ENCODE measurements at regions not wholly inside any gene's neighbourhood (a gene's known extent, or its start where the extent isn't known, plus 50 kb on each side); places are given as distances from the start of the nearest gene placed in this dataset.

- H3K27me3 ChIP-seq: no peaks in the 10 kb centered on the region
- H3K36me3 ChIP-seq: no peaks in the 10 kb centered on the region
- no peaks in the 10 kb centered on the region for H3K9me3 ChIP-seq
- no peak for TF ChIP-seq CTCF (IDR thresholded peaks at IDR 0.05)
- no peak for DNase-seq
- H3K4me1 ChIP-seq: peaks cover 9 to 10% of the 10 kb centered on the region in 2 donors
- intact Hi-C loops (cut with DNase I): no loop called here
- H3K27ac ChIP-seq: no peak overlapping the region
- no peak for ATAC-seq
- H3K4me3 ChIP-seq: no peak overlapping the region
These were observed 245.2 kb downstream of the KLF6 start for GRCh38 chr10:3539696-3540383.

GRCh38 chr10:3538656-3539531 lies 246.1 kb downstream of the KLF6 start:
- DNase-seq: peak; percentile 16 to 74 (median 50)
- Histone ChIP-seq H3K27ac (peak overlapping the region; percentile 42 to 81), H3K9me3 (no peaks in the 10 kb centered on the region), H3K27me3 (no peaks in the 10 kb centered on the region), H3K36me3 (no peaks in the 10 kb centered on the region), H3K4me3 (no peak overlapping the region), H3K4me1 (peaks cover 9 to 10% of the 10 kb centered on the region in 2 donors)
- no peak for TF ChIP-seq CTCF (IDR thresholded peaks at IDR 0.05)
- intact Hi-C loops (cut with DNase I): no loop called here
- peak; percentile 78 for ATAC-seq

- TF ChIP-seq CTCF (IDR thresholded peaks at IDR 0.05): no peak
- peak overlapping the region in 1 of 2 donors; percentile 42 for H3K27ac ChIP-seq
- no peaks in the 10 kb centered on the region for H3K27me3 ChIP-seq
- intact Hi-C loops (cut with DNase I): no loop called here
- DNase-seq (peak in 1 of 4 donors; percentile 14), ATAC-seq (peak; percentile 10)
- H3K4me1 ChIP-seq: peaks cover 9 to 10% of the 10 kb centered on the region in 2 donors
- H3K9me3 ChIP-seq: no peaks in the 10 kb centered on the region
- no peak overlapping the region for H3K4me3 ChIP-seq
- no peaks in the 10 kb centered on the region for H3K36me3 ChIP-seq
These were observed 246.7 kb downstream of the KLF6 start for GRCh38 chr10:3538291-3538655.

DNA sequence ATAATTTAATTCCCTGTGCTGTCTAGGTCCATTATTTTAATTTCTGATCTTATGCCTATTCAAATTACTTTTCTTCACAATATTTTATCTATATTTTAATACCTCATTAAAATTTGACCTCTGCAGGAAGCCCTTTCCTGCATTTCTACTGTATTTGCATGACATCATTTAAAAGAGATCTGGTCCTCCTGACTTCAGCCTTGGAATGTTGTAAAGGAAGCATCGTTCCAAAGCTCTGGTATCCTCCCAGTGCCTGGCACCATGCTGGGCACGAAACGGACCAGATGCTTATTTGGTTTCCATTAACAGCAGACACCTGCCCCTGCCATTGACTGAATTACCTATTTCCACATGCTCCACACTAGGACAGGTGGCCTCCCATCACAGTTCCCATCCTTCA lies 247.5 kb downstream of the KLF6 start:
- no peak for TF ChIP-seq CTCF (IDR thresholded peaks at IDR 0.05)

GRCh38 chr10:3535001-3535400 lies 250.0 kb downstream of the KLF6 start:
- Histone ChIP-seq H3K36me3 (no peaks in the 10 kb centered on the region), H3K4me1 (peaks cover 9 to 10% of the 10 kb centered on the region in 2 donors), H3K27me3 (no peaks in the 10 kb centered on the region), H3K4me3 (no peak overlapping the region), H3K27ac (no peak overlapping the region), H3K9me3 (no peaks in the 10 kb centered on the region)
- intact Hi-C loops (cut with DNase I): no loop called here
- no peak for ATAC-seq
- no peak for TF ChIP-seq CTCF (IDR thresholded peaks at IDR 0.05)
- DNase-seq: no peak

More for the DNA sequence above, 247.5 kb downstream of the KLF6 start:
- Histone ChIP-seq H3K36me3 (no peaks in the 10 kb centered on the region), H3K4me1 (peaks cover 9 to 10% of the 10 kb centered on the region in 2 donors), H3K27me3 (no peaks in the 10 kb centered on the region), H3K4me3 (no peak overlapping the region), H3K9me3 (no peaks in the 10 kb centered on the region), H3K27ac (no peak overlapping the region)
- ATAC-seq (no peak), DNase-seq (no peak)
- intact Hi-C loops (cut with DNase I): no loop called here
